HCT116 (cell line): ENCODE measurements at regions not wholly inside any gene's neighbourhood (a gene's known extent, or its start where the extent isn't known, plus 50 kb on each side); places are given as distances from the start of the nearest gene placed in this dataset.

Experiments used
- ATAC-seq: fragments of 200-7000 bp; cut with Tn5 transposase; 2 replicates; pipeline ENCODE4 v1.9.1; 2020; ENCODE audit warnings: mild to moderate bottlenecking, moderate library complexity
- BruUV-seq: library from RNA; stranded (reverse); fragments of 400-500 nt; replicated peaks from 2 replicates; lab custom pipeline; 2021; lab: Mats Ljungman, UMichigan
- CTCF ChIA-PET: fragments of 300-600 bp; sonication (Branson Sonifier 250); formaldehyde crosslinking; loops from one replicate; lab custom pipeline; 2021; ENCODE audit warnings: antibody characterized with exemption; lab: Charles Lee
- POLR2A ChIA-PET: fragments of 300-600, 350-600 bp; sonication (Branson Sonifier 250); formaldehyde crosslinking; loops from one replicate; lab custom pipeline; 2021; ENCODE audit warnings: antibody characterized with exemption; lab: Charles Lee
- RAD21 ChIA-PET, 2 experiments: fragments of 300-600 bp; sonication (Branson Sonifier 250); formaldehyde crosslinking; loops; one replicate each; lab custom pipeline; 2023; ENCODE audit warnings: low total read pairs in 2 of 2; ENCODE audit not compliant: uncharacterized antibody in 2 of 2, unreplicated experiment in 2 of 2, low non-redundant PET in 1 of 2; lab: Charles Lee
- DNase-seq: peaks from one replicate; pipeline ENCODE4 v3.0.0-alpha.2; 2010; ENCODE audit warnings: low read depth, low spot score
- H2AFZ ChIP-seq: fragments of 200-600 bp; shearing (Covaris generic), sonication (generic); 2 replicates; pipeline ENCODE4 v1.6.1; 2017; ENCODE audit warnings: low read depth, mixed run types, mixed read lengths, antibody characterized with exemption, low read length; ENCODE audit not compliant: poor library complexity, severe bottlenecking
- H3K27ac ChIP-seq: 2 replicates; pipeline ENCODE4 v1.5.1; 2012; ENCODE audit warnings: low read depth, low read length
- H3K27me3 ChIP-seq: fragments of 200-600 bp; sonication (generic); 2 replicates; pipeline ENCODE4 v1.6.1; 2016; ENCODE audit warnings: mixed run types, low read length, mixed read lengths; ENCODE audit not compliant: insufficient read depth
- H3K36me3 ChIP-seq, 2 experiments: fragments of 200-500 bp in 1 of 2; fragments of 200-600 bp in 1 of 2; sonication (Bioruptor generic) in 1 of 2; sonication (generic) in 1 of 2; 2 replicates each; pipeline versions ENCODE4 v1.5.1 to v1.6.1; 2014 to 2016; ENCODE audit warnings: low read length in 2 of 2, inconsistent platforms in 1 of 2, mixed read lengths in 1 of 2, mixed run types in 1 of 2; ENCODE audit not compliant: insufficient read depth in 2 of 2, control insufficient read depth in 1 of 2
- H3K4me1 ChIP-seq, 2 experiments: fragments of 200-600 bp in 1 of 2; sonication (generic) in 1 of 2; 2 replicates each; pipeline versions ENCODE4 v1.5.1 to v1.6.1; 2012 to 2017; ENCODE audit warnings: low read length in 2 of 2, inconsistent platforms in 1 of 2, mild to moderate bottlenecking in 1 of 2, mixed read lengths in 1 of 2, mixed run types in 1 of 2, moderate library complexity in 1 of 2; ENCODE audit not compliant: insufficient read depth in 2 of 2, control insufficient read depth in 1 of 2
- H3K4me2 ChIP-seq: fragments of 200-600 bp; sonication (generic); 2 replicates; pipeline ENCODE4 v1.6.1; 2017; ENCODE audit warnings: mixed run types, low read length, mixed read lengths
- H3K4me3 ChIP-seq, 2 experiments: fragments of 200-600 bp in 1 of 2; sonication (generic) in 1 of 2; replicated peaks in 1 of 2; 2 replicates each; pipeline ENCODE4 v1.5.1; 2011 to 2016; ENCODE audit warnings: low read length in 2 of 2, control low read depth in 1 of 2, low read depth in 1 of 2, mild to moderate bottlenecking in 1 of 2, mixed read lengths in 1 of 2, mixed run types in 1 of 2
- H3K79me2 ChIP-seq: fragments of 200-600 bp; sonication (generic); 2 replicates; pipeline ENCODE4 v1.6.1; 2017; ENCODE audit warnings: mild to moderate bottlenecking, mixed run types, low read length, moderate library complexity, mixed read lengths; ENCODE audit not compliant: insufficient read depth
- H3K9ac ChIP-seq: fragments of 200-600 bp; sonication (generic); 2 replicates; pipeline ENCODE4 v1.6.1; 2016; ENCODE audit warnings: low read length, mixed read lengths
- H3K9me2 ChIP-seq: fragments of 200-600 bp; sonication (generic), shearing (Covaris generic); 2 replicates; pipeline ENCODE4 v1.6.1; 2017; ENCODE audit warnings: mixed run types, mild to moderate bottlenecking, moderate library complexity; ENCODE audit not compliant: insufficient read depth
- H3K9me3 ChIP-seq, 2 experiments: fragments of 200-500 bp in 1 of 2; fragments of 200-600 bp in 1 of 2; sonication (Bioruptor generic) in 1 of 2; sonication (generic) in 1 of 2; 2 replicates each; pipeline ENCODE4 v1.6.1; 2014 to 2017; ENCODE audit warnings: low read length in 2 of 2, mixed read lengths in 2 of 2, inconsistent platforms in 1 of 2, low read depth in 1 of 2, mild to moderate bottlenecking in 1 of 2, mixed run types in 1 of 2, moderate library complexity in 1 of 2; ENCODE audit not compliant: control insufficient read depth in 1 of 2, insufficient read depth in 1 of 2
- H4K20me1 ChIP-seq: fragments of 200-600 bp; sonication (generic), shearing (Covaris generic); 2 replicates; pipeline ENCODE4 v1.6.1; 2017; ENCODE audit warnings: mixed run types, mild to moderate bottlenecking, moderate library complexity; ENCODE audit not compliant: insufficient read depth
- ATF3 ChIP-seq: IDR thresholded peaks from 2 replicates; pipeline ENCODE4 v1.6.1; 2012
- CTCF ChIP-seq, 3 experiments: fragments of 200-600 bp in 1 of 3; sonication (generic) in 1 of 3; IDR thresholded peaks in 2 of 3; conservative IDR thresholded peaks in 1 of 3; 2 replicates each; pipeline ENCODE4 v1.5.1; 2012 to 2017; ENCODE audit warnings: low read depth in 2 of 3, low read length in 2 of 3, antibody characterized with exemption in 1 of 3, borderline replicate concordance in 1 of 3, control low read depth in 1 of 3, mild to moderate bottlenecking in 1 of 3, mixed read lengths in 1 of 3, mixed run types in 1 of 3, moderate library complexity in 1 of 3; ENCODE audit not compliant: insufficient read depth in 1 of 3
- ELF1 ChIP-seq: IDR thresholded peaks from 2 replicates; pipeline ENCODE4 v1.6.1; 2012; ENCODE audit warnings: low read depth, borderline replicate concordance
- JUND ChIP-seq: IDR thresholded peaks from 2 replicates; pipeline ENCODE4 v1.6.1; 2012
- MAX ChIP-seq: IDR thresholded peaks from 2 replicates; pipeline ENCODE4 v1.6.1; 2012
- POLR2AphosphoS5 ChIP-seq: IDR thresholded peaks from 2 replicates; pipeline ENCODE4 v1.6.1; 2011; ENCODE audit warnings: mild to moderate bottlenecking, low read depth, low read length, moderate library complexity
- SP1 ChIP-seq: IDR thresholded peaks from 2 replicates; pipeline ENCODE4 v1.6.1; 2012; ENCODE audit warnings: low read depth
- YY1 ChIP-seq: IDR thresholded peaks from 2 replicates; pipeline ENCODE4 v1.6.1; 2011; ENCODE audit warnings: low read length, low read depth, moderate library complexity, mild to moderate bottlenecking; ENCODE audit not compliant: insufficient replicate concordance; ENCODE audit errors: extremely low read depth
- intact Hi-C: fragments of 100-400 bp; cut with micrococcal nuclease; formaldehyde crosslinking; loops from 2 replicates; pipeline ENCODE4 v1.10.0; 2022

- DNase-seq (no peak), ATAC-seq (no peak)
- Histone ChIP-seq H3K79me2 (no peaks in the 10 kb centered on the region), H3K4me3 (no peak overlapping the region), H4K20me1 (no peaks in the 10 kb centered on the region), H3K4me1 (no peaks in the 10 kb centered on the region), H3K9ac (no peak overlapping the region), H3K9me3 (no peaks in the 10 kb centered on the region; a peak in 1 of 4 replicates), H3K27me3 (no peaks in the 10 kb centered on the region), H3K9me2 (no peaks in the 10 kb centered on the region), H3K36me3 (no peaks in the 10 kb centered on the region), H3K4me2 (no peak overlapping the region), H3K27ac (no peak overlapping the region), H2AFZ (no peak overlapping the region)
- ChIA-PET CTCF (no interaction called here), POLR2A (no interaction called here), RAD21 (no interaction called here)
- BruUV-seq: no TSS peak
- no peak for TF ChIP-seq ATF3
- no peak for TF ChIP-seq SP1
- no peak for TF ChIP-seq POLR2AphosphoS5
- no peak for TF ChIP-seq JUND
- no peak for TF ChIP-seq YY1
- no peak for TF ChIP-seq MAX
- TF ChIP-seq CTCF (IDR thresholded peaks at IDR 0.05 in 2 of 3, conservative IDR thresholded peaks at IDR 0.05 in 1 of 3; ENCODE audit: borderline replicate concordance in 1 of 3, insufficient read depth in 1 of 3, low read depth in 2 of 3, low read length in 2 of 3): no peak
- no peak for TF ChIP-seq ELF1
- intact Hi-C loops: no loop called here
Measured at GRCh38 chr16:76819226-76819916, 371.6 kb upstream of the MON1B start.
